ENCODE measurements at regions not wholly inside any gene's neighbourhood (a gene's known extent, or its start where the extent isn't known, plus 50 kb on each side); places are given as distances from the start of the nearest gene placed in this dataset.

DNA sequence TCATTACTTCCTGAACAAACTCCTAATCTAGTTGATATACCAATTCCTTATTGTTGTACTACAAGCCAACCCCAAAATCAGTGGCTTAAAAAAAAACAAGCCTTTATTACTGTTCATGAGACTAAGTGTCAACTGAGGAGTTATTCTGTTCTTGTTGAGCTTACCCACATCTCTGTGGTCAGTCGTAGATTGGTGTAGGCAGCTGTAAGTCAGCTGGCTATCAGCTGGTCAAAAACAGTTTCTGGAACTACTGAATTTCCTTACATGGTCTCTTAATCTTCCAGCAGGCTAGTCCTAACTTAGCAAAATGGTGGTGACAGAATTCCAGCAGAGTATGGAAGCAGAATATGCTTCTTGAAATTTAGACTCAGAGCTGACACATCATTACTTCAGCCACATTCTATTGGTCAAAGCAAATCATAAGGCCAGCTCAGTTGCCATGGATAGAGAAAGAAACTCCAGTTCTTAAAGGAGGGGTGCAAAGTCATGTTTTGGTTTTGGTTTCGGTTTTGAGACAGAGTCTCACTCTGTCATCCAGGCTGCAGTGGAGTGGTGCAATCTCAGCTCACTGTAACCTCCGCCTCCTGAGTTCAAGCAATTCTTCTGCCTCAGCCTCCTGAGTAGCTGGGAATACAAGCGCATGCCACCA is 386.1 kb upstream of the MPDZ start:
- ChIA-PET CTCF (no interaction called here), POLR2A (no interaction called here), SMC1A (ENCODE audit: uncharacterized antibody, unreplicated experiment) (interaction anchor here (1.1 kb wide), 1 partner anchor 23 kb away, joined by 3 read pairs; no protein-coding TSS in a partner anchor), RAD21 (ENCODE audit: unreplicated experiment) (no interaction called here)
- Histone ChIP-seq H3K4me3 (no peak overlapping the region), H3K9ac (ENCODE audit: control insufficient read depth, insufficient read depth, low read length) (no peak overlapping the region), H3K4me2 (ENCODE audit: control insufficient read depth, insufficient read depth) (no peak overlapping the region), H3K27me3 (replicated peaks in 1 of 2; ENCODE audit: control insufficient read depth in 2 of 2, insufficient read depth in 2 of 2, low read length in 1 of 2) (no peaks in the 10 kb centered on the region), H3K27ac (ENCODE audit: control insufficient read depth, insufficient read depth) (no peak overlapping the region), H3K79me2 (ENCODE audit: control insufficient read depth, insufficient read depth, low read length) (no peaks in the 10 kb centered on the region), H2AFZ (ENCODE audit: control insufficient read depth, low read depth, low read length) (no peak overlapping the region; the same call in none of the 2 replicates), H4K20me1 (ENCODE audit: control insufficient read depth, insufficient read depth) (no peaks in the 10 kb centered on the region), H3K9me3 (replicated peaks; ENCODE audit: control insufficient read depth, insufficient read depth, low read length) (no peaks in the 10 kb centered on the region), H3K4me1 (ENCODE audit: control insufficient read depth, insufficient read depth, low read length) (no peaks in the 10 kb centered on the region), H3K36me3 (ENCODE audit: control insufficient read depth in 2 of 2, insufficient read depth in 2 of 2, low read length in 1 of 2) (no peaks in the 10 kb centered on the region)
- BruUV-seq (replicated peaks) = no TSS peak
- intact Hi-C loops (cut with micrococcal nuclease; ENCODE audit: unreplicated experiment) = no loop called here
- WGBS (ENCODE audit: insufficient coverage, insufficient replicate concordance, low lambda C conversion rate, missing lambda C conversion rate) = 43% methylated on average over 4 of the region's 4 CpGs
- in situ Hi-C loops (cut with MboI) = no loop called here
- no peak for DNase-seq (ENCODE audit: low read depth, low spot score)
- peak; percentile 90 for ATAC-seq
- no peak for FAIRE-seq
- TF ChIP-seq BCL11A (IDR thresholded peaks at IDR 0.05; ENCODE audit: low read depth, low read length) (no peak), ETV6 (conservative IDR thresholded peaks at IDR 0.05 in 1 of 2, IDR thresholded peaks at IDR 0.05 in 1 of 2; ENCODE audit: borderline replicate concordance in 1 of 2, low read depth in 1 of 2) (no peak), ZNF24 (IDR thresholded peaks at IDR 0.05) (peak; percentile 90), POLR2A (IDR thresholded peaks at IDR 0.05; ENCODE audit: low read depth, low read length) (no peak), GABPA (IDR thresholded peaks at IDR 0.05; ENCODE audit: low read depth) (no peak), BHLHE40 (IDR thresholded peaks at IDR 0.05; ENCODE audit: borderline replicate concordance in 1 of 2, low read depth in 2 of 2, low read length in 1 of 2) (no peak), NKRF (conservative IDR thresholded peaks at IDR 0.05) (no peak), ASH2L (IDR thresholded peaks at IDR 0.05; ENCODE audit: borderline replicate concordance, low read depth) (no peak), EED (IDR thresholded peaks at IDR 0.05; ENCODE audit: low read depth) (no peak)
- TF ChIP-seq, protein P1, sequence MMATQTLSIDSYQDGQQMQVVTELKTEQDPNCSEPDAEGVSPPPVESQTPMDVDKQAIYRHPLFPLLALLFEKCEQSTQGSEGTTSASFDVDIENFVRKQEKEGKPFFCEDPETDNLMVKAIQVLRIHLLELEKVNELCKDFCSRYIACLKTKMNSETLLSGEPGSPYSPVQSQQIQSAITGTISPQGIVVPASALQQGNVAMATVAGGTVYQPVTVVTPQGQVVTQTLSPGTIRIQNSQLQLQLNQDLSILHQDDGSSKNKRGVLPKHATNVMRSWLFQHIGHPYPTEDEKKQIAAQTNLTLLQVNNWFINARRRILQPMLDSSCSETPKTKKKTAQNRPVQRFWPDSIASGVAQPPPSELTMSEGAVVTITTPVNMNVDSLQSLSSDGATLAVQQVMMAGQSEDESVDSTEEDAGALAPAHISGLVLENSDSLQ (IDR thresholded peaks at IDR 0.05) = 0 out of 2 replicates have a peak, but pooled peaks have one; percentile 21
- TF ChIP-seq, protein P2, sequence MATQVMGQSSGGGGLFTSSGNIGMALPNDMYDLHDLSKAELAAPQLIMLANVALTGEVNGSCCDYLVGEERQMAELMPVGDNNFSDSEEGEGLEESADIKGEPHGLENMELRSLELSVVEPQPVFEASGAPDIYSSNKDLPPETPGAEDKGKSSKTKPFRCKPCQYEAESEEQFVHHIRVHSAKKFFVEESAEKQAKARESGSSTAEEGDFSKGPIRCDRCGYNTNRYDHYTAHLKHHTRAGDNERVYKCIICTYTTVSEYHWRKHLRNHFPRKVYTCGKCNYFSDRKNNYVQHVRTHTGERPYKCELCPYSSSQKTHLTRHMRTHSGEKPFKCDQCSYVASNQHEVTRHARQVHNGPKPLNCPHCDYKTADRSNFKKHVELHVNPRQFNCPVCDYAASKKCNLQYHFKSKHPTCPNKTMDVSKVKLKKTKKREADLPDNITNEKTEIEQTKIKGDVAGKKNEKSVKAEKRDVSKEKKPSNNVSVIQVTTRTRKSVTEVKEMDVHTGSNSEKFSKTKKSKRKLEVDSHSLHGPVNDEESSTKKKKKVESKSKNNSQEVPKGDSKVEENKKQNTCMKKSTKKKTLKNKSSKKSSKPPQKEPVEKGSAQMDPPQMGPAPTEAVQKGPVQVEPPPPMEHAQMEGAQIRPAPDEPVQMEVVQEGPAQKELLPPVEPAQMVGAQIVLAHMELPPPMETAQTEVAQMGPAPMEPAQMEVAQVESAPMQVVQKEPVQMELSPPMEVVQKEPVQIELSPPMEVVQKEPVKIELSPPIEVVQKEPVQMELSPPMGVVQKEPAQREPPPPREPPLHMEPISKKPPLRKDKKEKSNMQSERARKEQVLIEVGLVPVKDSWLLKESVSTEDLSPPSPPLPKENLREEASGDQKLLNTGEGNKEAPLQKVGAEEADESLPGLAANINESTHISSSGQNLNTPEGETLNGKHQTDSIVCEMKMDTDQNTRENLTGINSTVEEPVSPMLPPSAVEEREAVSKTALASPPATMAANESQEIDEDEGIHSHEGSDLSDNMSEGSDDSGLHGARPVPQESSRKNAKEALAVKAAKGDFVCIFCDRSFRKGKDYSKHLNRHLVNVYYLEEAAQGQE (IDR thresholded peaks at IDR 0.05; ENCODE audit: low read depth, low read length) = no peak
- TF ChIP-seq, protein P3, sequence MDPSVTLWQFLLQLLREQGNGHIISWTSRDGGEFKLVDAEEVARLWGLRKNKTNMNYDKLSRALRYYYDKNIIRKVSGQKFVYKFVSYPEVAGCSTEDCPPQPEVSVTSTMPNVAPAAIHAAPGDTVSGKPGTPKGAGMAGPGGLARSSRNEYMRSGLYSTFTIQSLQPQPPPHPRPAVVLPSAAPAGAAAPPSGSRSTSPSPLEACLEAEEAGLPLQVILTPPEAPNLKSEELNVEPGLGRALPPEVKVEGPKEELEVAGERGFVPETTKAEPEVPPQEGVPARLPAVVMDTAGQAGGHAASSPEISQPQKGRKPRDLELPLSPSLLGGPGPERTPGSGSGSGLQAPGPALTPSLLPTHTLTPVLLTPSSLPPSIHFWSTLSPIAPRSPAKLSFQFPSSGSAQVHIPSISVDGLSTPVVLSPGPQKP (IDR thresholded peaks at IDR 0.05; ENCODE audit: low read depth, low read length) = no peak
- TF ChIP-seq, protein P4, sequence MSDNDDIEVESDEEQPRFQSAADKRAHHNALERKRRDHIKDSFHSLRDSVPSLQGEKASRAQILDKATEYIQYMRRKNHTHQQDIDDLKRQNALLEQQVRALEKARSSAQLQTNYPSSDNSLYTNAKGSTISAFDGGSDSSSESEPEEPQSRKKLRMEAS (IDR thresholded peaks at IDR 0.05; ENCODE audit: low read depth, low read length) = no peak
